H9 (cell line): ENCODE measurements at regions not wholly inside any gene's neighbourhood (a gene's known extent, or its start where the extent isn't known, plus 50 kb on each side); places are given as distances from the start of the nearest gene placed in this dataset.

Source experiments
- DNase-seq: peaks from one replicate; pipeline ENCODE4 v3.0.0-alpha.2; 2017
- H2AFZ ChIP-seq: one replicate; pipeline ENCODE4 v1.6.1; 2013; ENCODE audit warnings: mild to moderate bottlenecking, low read length, control low read depth, moderate library complexity
- H2AK5ac ChIP-seq: 2 replicates; pipeline ENCODE4 v1.6.1; 2013; ENCODE audit warnings: low read length, control low read depth, mixed read lengths; ENCODE audit not compliant: insufficient read length
- H2BK120ac ChIP-seq: one replicate; pipeline ENCODE4 v1.6.1; 2013; ENCODE audit warnings: low read depth, mild to moderate bottlenecking, low read length, control low read depth, inconsistent platforms; ENCODE audit not compliant: poor library complexity, severe bottlenecking
- H2BK12ac ChIP-seq: 2 replicates; pipeline ENCODE4 v1.6.1; 2013; ENCODE audit warnings: low read length, control low read depth, mixed read lengths, low read depth; ENCODE audit not compliant: insufficient read length
- H2BK15ac ChIP-seq: 2 replicates; pipeline ENCODE4 v1.6.1; 2013; ENCODE audit warnings: low read depth, low read length, control low read depth
- H2BK20ac ChIP-seq: one replicate; pipeline ENCODE4 v1.6.1; 2013; ENCODE audit warnings: low read depth, mild to moderate bottlenecking, low read length, control low read depth, inconsistent platforms; ENCODE audit not compliant: poor library complexity, severe bottlenecking
- H2BK5ac ChIP-seq: 2 replicates; pipeline ENCODE4 v1.6.1; 2013; ENCODE audit warnings: low read length, control low read depth, mixed read lengths; ENCODE audit not compliant: insufficient read length
- H3K14ac ChIP-seq: 2 replicates; pipeline ENCODE4 v1.6.1; 2013; ENCODE audit warnings: low read length, control low read depth; ENCODE audit not compliant: insufficient read depth
- H3K18ac ChIP-seq: 2 replicates; pipeline ENCODE4 v1.6.1; 2013; ENCODE audit warnings: low read depth, mild to moderate bottlenecking, mixed read lengths, low read length, control low read depth; ENCODE audit not compliant: insufficient read length
- H3K23ac ChIP-seq: 2 replicates; pipeline ENCODE4 v1.6.1; 2013; ENCODE audit warnings: low read length, control low read depth, mixed read lengths, low read depth; ENCODE audit not compliant: insufficient read length
- H3K23me2 ChIP-seq: 2 replicates; pipeline ENCODE4 v1.6.1; 2013; ENCODE audit warnings: low read depth, mild to moderate bottlenecking, mixed read lengths, low read length, control low read depth; ENCODE audit not compliant: insufficient read length, poor library complexity, severe bottlenecking
- H3K27ac ChIP-seq: 2 replicates; pipeline ENCODE4 v1.5.1; 2013; ENCODE audit warnings: low read length, control low read depth, mixed read lengths, low read depth; ENCODE audit not compliant: insufficient read length
- H3K27me3 ChIP-seq: 2 replicates; pipeline ENCODE4 v1.6.1; 2013; ENCODE audit warnings: low read length, control low read depth, inconsistent platforms; ENCODE audit not compliant: insufficient read depth
- H3K4ac ChIP-seq: 2 replicates; pipeline ENCODE4 v1.6.1; 2013; ENCODE audit warnings: low read depth, mild to moderate bottlenecking, control low read depth, inconsistent platforms, low read length, moderate library complexity
- H3K4me1 ChIP-seq: 2 replicates; pipeline ENCODE4 v1.6.1; 2013; ENCODE audit warnings: low read length, control low read depth, inconsistent platforms; ENCODE audit not compliant: insufficient read depth
- H3K4me2 ChIP-seq: 2 replicates; pipeline ENCODE4 v1.6.1; 2013; ENCODE audit warnings: low read length, control low read depth, mixed read lengths; ENCODE audit not compliant: insufficient read length, insufficient read depth
- H3K56ac ChIP-seq: 2 replicates; pipeline ENCODE4 v1.6.1; 2013; ENCODE audit warnings: low read depth, mild to moderate bottlenecking, mixed read lengths, low read length, control low read depth; ENCODE audit not compliant: insufficient read length
- H3K79me1 ChIP-seq: 2 replicates; pipeline ENCODE4 v1.6.1; 2013; ENCODE audit warnings: low read depth, mild to moderate bottlenecking, moderate library complexity, low read length, control low read depth, inconsistent platforms; ENCODE audit not compliant: insufficient read depth, poor library complexity, severe bottlenecking
- H3K79me2 ChIP-seq: 2 replicates; pipeline ENCODE4 v1.6.1; 2013; ENCODE audit warnings: low read length, control low read depth, inconsistent platforms; ENCODE audit not compliant: insufficient read depth
- H3K9ac ChIP-seq: 2 replicates; pipeline ENCODE4 v1.6.1; 2013; ENCODE audit warnings: low read length, control low read depth, mixed read lengths; ENCODE audit not compliant: insufficient read length; ENCODE audit errors: extremely low read depth
- H3K9me3 ChIP-seq: one replicate; pipeline ENCODE4 v1.6.1; 2013; ENCODE audit warnings: low read depth, low read length, inconsistent platforms; ENCODE audit not compliant: control insufficient read depth
- H3T11ph ChIP-seq: one replicate; pipeline ENCODE4 v1.6.1; 2013; ENCODE audit warnings: mild to moderate bottlenecking, low read length, control low read depth, inconsistent platforms
- H4K20me1 ChIP-seq: one replicate; pipeline ENCODE4 v1.6.1; 2013; ENCODE audit not compliant: control insufficient read depth, insufficient read length, insufficient read depth
- H4K5ac ChIP-seq: 2 replicates; pipeline ENCODE4 v1.6.1; 2013; ENCODE audit warnings: low read depth, mild to moderate bottlenecking, mixed read lengths, low read length, control low read depth; ENCODE audit not compliant: insufficient read length
- H4K8ac ChIP-seq: replicated peaks from 2 replicates; pipeline ENCODE4 v1.6.1; 2013; ENCODE audit warnings: low read length, control low read depth, mixed read lengths, low read depth; ENCODE audit not compliant: insufficient read length
- H4K91ac ChIP-seq: 2 replicates; pipeline ENCODE4 v1.6.1; 2013; ENCODE audit warnings: low read depth, mild to moderate bottlenecking, moderate library complexity, mixed read lengths, low read length, control low read depth; ENCODE audit not compliant: insufficient read length
- H3K27ac Mint-ChIP-seq, 3 experiments: 2 replicates in 2 of 3; 3 replicates in 1 of 3; pipeline ENCODE4 v1.8.0; 2020 to 2021; ENCODE audit warnings: mixed read lengths in 3 of 3, mild to moderate bottlenecking in 1 of 3, moderate library complexity in 1 of 3
- H3K27me3 Mint-ChIP-seq: 2 replicates; pipeline ENCODE4 v1.8.0; 2021; ENCODE audit warnings: low read depth, mild to moderate bottlenecking, moderate library complexity, mixed read lengths
- H3K36me3 Mint-ChIP-seq, 3 experiments: 2 replicates in 2 of 3; 3 replicates in 1 of 3; pipeline ENCODE4 v1.8.0; 2020 to 2021; ENCODE audit warnings: low read depth in 3 of 3, mixed read lengths in 3 of 3; ENCODE audit not compliant: insufficient read depth in 1 of 3
- H3K4me1 Mint-ChIP-seq, 2 experiments: 2 replicates each; pipeline ENCODE4 v1.8.0; 2020; ENCODE audit warnings: mixed read lengths in 2 of 2
- H3K4me3 Mint-ChIP-seq, 2 experiments: 2 replicates in 1 of 2; 3 replicates in 1 of 2; pipeline ENCODE4 v1.8.0; 2020 to 2021; ENCODE audit warnings: mild to moderate bottlenecking in 2 of 2, mixed read lengths in 2 of 2, moderate library complexity in 1 of 2
- H3K9me3 Mint-ChIP-seq, 2 experiments: 2 replicates in 1 of 2; 3 replicates in 1 of 2; pipeline ENCODE4 v1.8.0; 2020; ENCODE audit warnings: mild to moderate bottlenecking in 2 of 2, mixed read lengths in 2 of 2, moderate library complexity in 1 of 2
- WGBS: extraction: QIAGEN DNeasy Blood & Tissue Kit; methylation state at CpG from one replicate; pipeline ENCODE4 v1.1.7; 2013; ENCODE audit warnings: missing lambda C conversion rate, low lambda C conversion rate, mixed read lengths; ENCODE audit not compliant: insufficient read length; ENCODE audit errors: extremely low coverage; 5-methylcytosine and 5-hydroxymethylcytosine counted together
- TF ChIP-seq, protein P1 (sequence below): fragments of 200-600 bp; sonication (generic); conservative IDR thresholded peaks from 3 replicates; pipeline ENCODE4 v1.8.0; 2021; ENCODE audit warnings: antibody characterized with exemption, mild to moderate bottlenecking

DNA sequence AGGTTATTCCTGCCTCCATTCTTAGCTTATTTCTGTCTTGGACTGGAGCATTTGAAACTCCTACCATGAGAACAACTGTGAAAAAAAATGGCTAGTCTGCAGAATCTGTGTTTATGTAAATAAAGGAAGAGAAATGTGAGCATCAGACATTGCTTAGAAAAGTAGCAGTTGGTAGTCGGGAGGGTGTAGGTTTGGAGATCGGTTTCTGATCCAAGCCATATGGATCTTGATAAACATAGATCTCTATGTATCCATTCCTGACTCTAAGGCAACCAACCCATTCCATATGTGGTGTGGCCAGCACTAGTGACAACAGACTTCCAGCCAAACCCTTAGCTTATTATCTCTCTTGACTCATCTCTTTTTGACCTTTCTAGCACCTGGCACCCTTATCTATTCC is 127.1 kb downstream of the NMUR2 start:
- 100% methylated on average over 1 of the region's 2 CpGs for WGBS
- Histone ChIP-seq H3K27ac (no peak overlapping the region), H3K23ac (no peak overlapping the region), H4K5ac (no peak overlapping the region), H2BK12ac (no peak overlapping the region), H4K20me1 (no peaks in the 10 kb centered on the region), H3K27me3 (no peaks in the 10 kb centered on the region), H3K56ac (no peak overlapping the region), H3K4ac (no peak overlapping the region), H2BK20ac (no peak overlapping the region), H4K8ac (no peak overlapping the region), H3K4me1 (no peaks in the 10 kb centered on the region), H2BK120ac (no peak overlapping the region), H3T11ph (no peak overlapping the region), H3K9ac (no peak overlapping the region), H3K79me1 (no peaks in the 10 kb centered on the region), H3K4me2 (no peak overlapping the region), H3K79me2 (no peaks in the 10 kb centered on the region), H2BK5ac (no peak overlapping the region), H3K14ac (no peak overlapping the region), H3K18ac (no peak overlapping the region), H2BK15ac (no peak overlapping the region), H2AK5ac (no peak overlapping the region), H4K91ac (no peak overlapping the region), H2AFZ (no peak overlapping the region), H3K9me3 (no peaks in the 10 kb centered on the region), H3K23me2 (no peaks in the 10 kb centered on the region)
- H3K36me3 Mint-ChIP-seq: no peaks in the 10 kb centered on the region
- no peak overlapping the region for H3K27ac Mint-ChIP-seq
- H3K4me1 Mint-ChIP-seq: no peaks in the 10 kb centered on the region; a peak in 1 of 4 replicates
- peaks cover 5% of the 10 kb centered on the region for H3K27me3 Mint-ChIP-seq
- no peak for DNase-seq
- TF ChIP-seq, protein P1, sequence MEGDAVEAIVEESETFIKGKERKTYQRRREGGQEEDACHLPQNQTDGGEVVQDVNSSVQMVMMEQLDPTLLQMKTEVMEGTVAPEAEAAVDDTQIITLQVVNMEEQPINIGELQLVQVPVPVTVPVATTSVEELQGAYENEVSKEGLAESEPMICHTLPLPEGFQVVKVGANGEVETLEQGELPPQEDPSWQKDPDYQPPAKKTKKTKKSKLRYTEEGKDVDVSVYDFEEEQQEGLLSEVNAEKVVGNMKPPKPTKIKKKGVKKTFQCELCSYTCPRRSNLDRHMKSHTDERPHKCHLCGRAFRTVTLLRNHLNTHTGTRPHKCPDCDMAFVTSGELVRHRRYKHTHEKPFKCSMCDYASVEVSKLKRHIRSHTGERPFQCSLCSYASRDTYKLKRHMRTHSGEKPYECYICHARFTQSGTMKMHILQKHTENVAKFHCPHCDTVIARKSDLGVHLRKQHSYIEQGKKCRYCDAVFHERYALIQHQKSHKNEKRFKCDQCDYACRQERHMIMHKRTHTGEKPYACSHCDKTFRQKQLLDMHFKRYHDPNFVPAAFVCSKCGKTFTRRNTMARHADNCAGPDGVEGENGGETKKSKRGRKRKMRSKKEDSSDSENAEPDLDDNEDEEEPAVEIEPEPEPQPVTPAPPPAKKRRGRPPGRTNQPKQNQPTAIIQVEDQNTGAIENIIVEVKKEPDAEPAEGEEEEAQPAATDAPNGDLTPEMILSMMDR: no peak
- H3K4me3 Mint-ChIP-seq: no peak overlapping the region
- peaks cover 0 to 6% of the 10 kb centered on the region in 2 experiments; a peak in 1 of 5 replicates for H3K9me3 Mint-ChIP-seq
